ENCODE measurements at regions not wholly inside any gene's neighbourhood (a gene's known extent, or its start where the extent isn't known, plus 50 kb on each side); places are given as distances from the start of the nearest gene placed in this dataset.

DNA sequence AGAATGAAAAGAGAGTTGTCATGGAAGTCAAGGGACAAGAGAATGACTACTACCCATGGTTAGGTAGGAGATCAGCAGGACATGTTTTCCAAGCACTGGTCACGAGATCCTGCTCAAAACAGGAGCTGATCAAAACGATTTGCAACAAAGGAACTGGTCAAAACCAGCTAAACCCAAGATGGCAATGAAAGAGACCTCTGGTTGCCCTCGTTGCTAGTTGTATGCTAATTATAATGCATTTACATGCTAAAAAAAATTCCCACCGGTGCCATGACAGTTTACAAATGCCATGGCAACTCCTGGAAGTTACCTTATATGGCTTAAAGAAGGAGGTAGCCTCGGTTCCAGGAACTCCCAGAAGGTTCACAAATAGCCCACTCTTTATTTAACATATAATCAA is 95.0 kb upstream of the OTX2 start:
- Histone ChIP-seq H3K4me3 (ENCODE audit: low read length) (no peak overlapping the region), H4K20me1 (ENCODE audit: insufficient read depth, low read depth, low read length) (no peaks in the 10 kb centered on the region), H2AFZ (ENCODE audit: low read length) (no peak overlapping the region), H3K9me2 (replicated peaks; ENCODE audit: insufficient read depth, low read length) (no peaks in the 10 kb centered on the region), H3K4me1 (ENCODE audit: low read length) (no peaks in the 10 kb centered on the region), H3K9me3 (ENCODE audit: low read length) (no peaks in the 10 kb centered on the region), H3K36me3 (ENCODE audit: insufficient read depth, low read length) (no peaks in the 10 kb centered on the region), H3K9ac (ENCODE audit: low read length) (no peak overlapping the region), H3K79me2 (ENCODE audit: low read length) (no peaks in the 10 kb centered on the region), H3K27me3 (ENCODE audit: low read length) (no peaks in the 10 kb centered on the region), H3K27ac (ENCODE audit: low read length) (no peak overlapping the region), H3K4me2 (ENCODE audit: low read depth, low read length, poor library complexity, severe bottlenecking) (no peak overlapping the region)
- DNase-seq: no peak

DNA sequence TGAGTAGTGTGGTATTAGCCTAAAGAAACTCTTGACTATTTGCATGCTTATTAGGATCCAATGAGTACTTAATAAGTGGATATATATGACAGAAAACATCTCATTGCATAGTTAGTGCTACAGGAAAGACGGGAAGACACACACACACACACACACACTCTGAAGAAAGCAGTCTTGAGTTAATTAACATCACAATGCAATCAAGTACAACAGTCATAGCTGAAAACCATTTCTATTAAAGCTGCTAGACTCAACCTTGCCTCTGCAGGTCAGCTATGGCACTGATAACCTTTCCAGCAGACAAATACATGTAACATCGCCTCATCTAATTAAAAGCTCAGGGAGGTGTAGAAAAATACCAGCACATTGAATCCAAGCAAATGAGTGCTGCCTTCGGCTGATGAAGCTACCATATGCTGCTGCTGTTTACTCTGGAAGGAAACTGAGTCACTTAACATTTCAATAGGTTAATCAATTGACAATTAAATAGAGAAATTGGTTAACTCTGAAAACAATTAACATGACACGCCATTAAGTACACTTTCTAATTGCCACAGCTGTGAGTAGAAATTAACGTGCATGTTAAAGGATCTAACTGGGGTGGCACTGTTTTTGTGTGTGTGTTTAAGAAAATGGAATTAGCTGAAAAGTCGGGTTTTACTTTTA is 93.2 kb upstream of the OTX2 start:
- Histone ChIP-seq H2AFZ (ENCODE audit: low read length) (no peak overlapping the region), H3K9me3 (ENCODE audit: low read length) (no peaks in the 10 kb centered on the region), H3K79me2 (ENCODE audit: low read length) (no peaks in the 10 kb centered on the region), H3K4me2 (ENCODE audit: low read depth, low read length, poor library complexity, severe bottlenecking) (no peak overlapping the region), H3K9ac (ENCODE audit: low read length) (no peak overlapping the region), H3K27ac (ENCODE audit: low read length) (no peak overlapping the region), H3K9me2 (replicated peaks; ENCODE audit: insufficient read depth, low read length) (no peaks in the 10 kb centered on the region), H3K36me3 (ENCODE audit: insufficient read depth, low read length) (no peaks in the 10 kb centered on the region), H4K20me1 (ENCODE audit: insufficient read depth, low read depth, low read length) (no peaks in the 10 kb centered on the region), H3K4me3 (ENCODE audit: low read length) (no peak overlapping the region), H3K4me1 (ENCODE audit: low read length) (no peaks in the 10 kb centered on the region), H3K27me3 (ENCODE audit: low read length) (no peaks in the 10 kb centered on the region)
- no peak for DNase-seq

DNA sequence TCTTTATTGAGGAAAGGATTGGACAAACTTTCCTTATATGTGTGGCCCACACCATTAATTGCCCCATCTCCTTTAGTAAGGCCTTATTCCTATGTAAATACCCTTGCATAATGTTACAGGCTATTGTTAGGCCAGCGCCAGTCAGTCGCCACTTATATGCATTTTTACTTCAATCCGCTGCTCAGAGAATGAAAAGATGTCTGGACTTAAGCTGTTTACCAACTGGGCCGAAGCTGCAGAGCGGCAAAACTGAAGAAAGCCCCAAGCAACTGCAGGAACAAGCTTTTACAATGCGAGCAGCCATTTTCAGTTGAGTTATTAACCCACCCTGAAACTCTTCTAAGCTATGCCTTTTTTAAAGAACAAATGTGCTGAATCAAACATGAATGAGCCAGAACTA is 92.1 kb upstream of the OTX2 start:
- H3K9me3 ChIP-seq (ENCODE audit: low read length): no peaks in the 10 kb centered on the region
- H3K4me2 ChIP-seq (ENCODE audit: low read depth, low read length, poor library complexity, severe bottlenecking): no peak overlapping the region
- H3K27ac ChIP-seq (ENCODE audit: low read length): no peak overlapping the region
- DNase-seq: no peak
- no peaks in the 10 kb centered on the region for H3K4me1 ChIP-seq (ENCODE audit: low read length)
- no peak overlapping the region for H3K9ac ChIP-seq (ENCODE audit: low read length)
- no peaks in the 10 kb centered on the region for H3K79me2 ChIP-seq (ENCODE audit: low read length)
- no peaks in the 10 kb centered on the region for H3K27me3 ChIP-seq (ENCODE audit: low read length)
- no peaks in the 10 kb centered on the region for H3K9me2 ChIP-seq (replicated peaks; ENCODE audit: insufficient read depth, low read length)
- no peaks in the 10 kb centered on the region for H4K20me1 ChIP-seq (ENCODE audit: insufficient read depth, low read depth, low read length)
- H3K4me3 ChIP-seq (ENCODE audit: low read length): no peak overlapping the region
- H2AFZ ChIP-seq (ENCODE audit: low read length): no peak overlapping the region
- H3K36me3 ChIP-seq (ENCODE audit: insufficient read depth, low read length): no peaks in the 10 kb centered on the region

DNA sequence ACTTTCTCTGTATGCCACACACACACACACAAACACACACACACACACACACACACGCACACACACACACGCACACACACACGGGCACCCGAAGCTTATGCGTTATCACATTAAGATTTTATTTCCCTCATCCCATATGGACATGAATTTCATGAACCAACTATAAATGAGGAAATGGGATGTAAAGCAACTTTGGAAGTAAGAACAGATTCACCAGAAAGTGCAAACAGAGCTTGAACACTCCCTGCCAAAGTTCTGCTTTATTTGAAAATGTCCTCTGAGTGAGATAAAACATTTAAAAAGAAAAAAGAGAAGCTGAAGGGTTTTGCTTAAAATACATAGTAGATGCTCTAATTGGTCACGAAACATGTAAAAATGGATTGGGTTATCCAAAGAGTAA is 90.4 kb upstream of the OTX2 start:
- Histone ChIP-seq H3K27ac (ENCODE audit: low read length) (no peak overlapping the region), H3K79me2 (ENCODE audit: low read length) (no peaks in the 10 kb centered on the region), H3K27me3 (ENCODE audit: low read length) (no peaks in the 10 kb centered on the region), H3K36me3 (ENCODE audit: insufficient read depth, low read length) (no peaks in the 10 kb centered on the region), H4K20me1 (ENCODE audit: insufficient read depth, low read depth, low read length) (no peaks in the 10 kb centered on the region), H3K4me1 (ENCODE audit: low read length) (no peaks in the 10 kb centered on the region), H3K4me2 (ENCODE audit: low read depth, low read length, poor library complexity, severe bottlenecking) (no peak overlapping the region), H3K9ac (ENCODE audit: low read length) (no peak overlapping the region), H3K4me3 (ENCODE audit: low read length) (no peak overlapping the region), H3K9me2 (replicated peaks; ENCODE audit: insufficient read depth, low read length) (no peaks in the 10 kb centered on the region), H3K9me3 (ENCODE audit: low read length) (no peaks in the 10 kb centered on the region), H2AFZ (ENCODE audit: low read length) (no peak overlapping the region)
- no peak for DNase-seq

DNA sequence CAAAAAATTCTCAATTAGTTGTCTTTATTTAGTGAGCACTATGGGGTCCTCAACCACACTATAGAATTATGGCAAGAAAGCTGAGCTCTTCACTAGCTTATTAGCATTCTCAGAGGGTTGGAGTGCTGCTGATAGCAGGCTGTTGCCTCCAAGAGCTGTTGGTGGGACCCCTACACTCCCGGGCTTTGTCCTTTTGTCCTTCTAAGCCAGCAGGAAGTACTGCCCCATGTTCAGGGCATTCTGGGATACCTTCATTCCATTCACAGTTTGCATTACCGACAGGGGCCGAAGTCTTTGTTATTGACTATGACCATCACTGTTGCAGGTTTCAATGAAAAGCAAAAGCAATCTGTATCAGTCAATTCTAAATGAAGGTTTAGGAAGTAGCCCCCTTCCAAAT is 89.5 kb upstream of the OTX2 start:
- H3K4me1 ChIP-seq (ENCODE audit: low read length): no peaks in the 10 kb centered on the region
- no peaks in the 10 kb centered on the region for H3K36me3 ChIP-seq (ENCODE audit: insufficient read depth, low read length)
- DNase-seq: no peak
- H4K20me1 ChIP-seq (ENCODE audit: insufficient read depth, low read depth, low read length): no peaks in the 10 kb centered on the region
- H3K4me3 ChIP-seq (ENCODE audit: low read length): no peak overlapping the region
- H3K9me3 ChIP-seq (ENCODE audit: low read length): no peaks in the 10 kb centered on the region
- H3K9me2 ChIP-seq (replicated peaks; ENCODE audit: insufficient read depth, low read length): no peaks in the 10 kb centered on the region
- H3K27ac ChIP-seq (ENCODE audit: low read length): no peak overlapping the region
- no peak overlapping the region for H3K9ac ChIP-seq (ENCODE audit: low read length)
- H3K27me3 ChIP-seq (ENCODE audit: low read length): no peaks in the 10 kb centered on the region
- H3K4me2 ChIP-seq (ENCODE audit: low read depth, low read length, poor library complexity, severe bottlenecking): no peak overlapping the region
- H3K79me2 ChIP-seq (ENCODE audit: low read length): no peaks in the 10 kb centered on the region
- H2AFZ ChIP-seq (ENCODE audit: low read length): no peak overlapping the region

DNA sequence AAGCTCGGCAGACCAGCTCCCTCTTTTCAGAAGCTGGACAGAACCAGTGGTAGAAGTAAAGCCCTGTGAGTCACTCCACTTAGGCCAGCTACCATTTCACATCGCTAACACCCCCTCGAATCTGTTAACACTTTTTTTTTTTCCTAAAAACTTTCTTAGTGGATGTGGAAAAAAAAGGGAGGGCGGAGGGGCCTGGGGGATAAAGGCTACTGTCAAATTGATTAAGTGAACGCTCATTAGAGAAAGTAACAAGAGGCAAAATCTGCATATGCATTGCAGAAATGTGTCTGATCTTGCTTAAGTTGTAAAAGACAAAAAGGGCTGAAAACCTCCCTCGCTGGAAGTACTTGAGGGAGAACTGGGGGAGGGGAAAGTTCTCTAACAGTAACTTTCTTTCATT is 86.6 kb upstream of the OTX2 start:
- H3K4me2 ChIP-seq (ENCODE audit: low read depth, low read length, poor library complexity, severe bottlenecking): no peak overlapping the region
- no peak overlapping the region for H3K27ac ChIP-seq (ENCODE audit: low read length)
- no peaks in the 10 kb centered on the region for H4K20me1 ChIP-seq (ENCODE audit: insufficient read depth, low read depth, low read length)
- H3K79me2 ChIP-seq (ENCODE audit: low read length): no peaks in the 10 kb centered on the region
- H3K4me3 ChIP-seq (ENCODE audit: low read length): no peak overlapping the region
- no peaks in the 10 kb centered on the region for H3K9me2 ChIP-seq (replicated peaks; ENCODE audit: insufficient read depth, low read length)
- H3K4me1 ChIP-seq (ENCODE audit: low read length): no peaks in the 10 kb centered on the region
- H3K9me3 ChIP-seq (ENCODE audit: low read length): no peaks in the 10 kb centered on the region
- H3K36me3 ChIP-seq (ENCODE audit: insufficient read depth, low read length): no peaks in the 10 kb centered on the region
- no peaks in the 10 kb centered on the region for H3K27me3 ChIP-seq (ENCODE audit: low read length)
- H2AFZ ChIP-seq (ENCODE audit: low read length): no peak overlapping the region
- no peak for DNase-seq
- H3K9ac ChIP-seq (ENCODE audit: low read length): no peak overlapping the region

DNA sequence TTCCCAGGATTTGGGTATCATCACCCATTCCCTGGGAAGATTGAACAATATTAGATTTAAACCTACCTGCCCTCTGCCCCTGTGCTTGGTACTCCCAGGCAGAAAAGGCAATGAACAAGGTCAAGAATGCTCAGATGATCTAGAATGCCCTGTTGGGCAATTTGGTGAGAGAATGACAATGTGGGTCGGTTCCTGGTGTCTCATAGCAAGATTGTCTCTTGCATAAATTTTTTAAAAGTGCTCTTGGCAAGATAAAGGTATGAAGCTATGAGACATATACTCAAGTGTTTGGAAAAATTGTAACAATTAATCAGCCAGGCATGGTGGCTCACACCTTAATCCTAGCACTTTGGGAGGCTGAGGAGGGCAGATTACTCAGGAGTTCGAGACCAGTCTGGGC is 86.0 kb upstream of the OTX2 start:
- Histone ChIP-seq H3K27ac (ENCODE audit: low read length) (no peak overlapping the region), H3K27me3 (ENCODE audit: low read length) (no peaks in the 10 kb centered on the region)

DNA sequence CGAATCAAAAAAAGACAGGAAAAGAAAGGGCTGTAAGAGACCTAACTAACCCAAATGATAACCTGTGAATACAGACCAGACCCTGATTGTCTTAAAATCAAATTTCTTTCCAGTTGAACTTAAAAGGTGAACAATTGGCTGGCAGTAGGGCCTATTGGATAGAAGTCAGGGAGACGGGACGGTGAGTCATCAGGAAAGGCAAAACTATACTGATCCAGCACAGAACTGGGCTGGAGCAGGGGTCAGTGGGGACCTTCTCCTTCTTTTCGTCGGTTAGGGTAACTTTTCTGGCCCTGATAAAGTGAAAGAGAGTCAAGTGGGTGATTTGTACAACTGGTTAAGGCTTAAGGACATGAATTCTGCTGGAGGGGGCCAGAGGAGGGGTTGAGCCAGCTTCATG is 84.9 kb upstream of the OTX2 start:
- H3K4me3 ChIP-seq (ENCODE audit: low read length): no peak overlapping the region
- no peaks in the 10 kb centered on the region for H3K4me1 ChIP-seq (ENCODE audit: low read length)
- H3K4me2 ChIP-seq (ENCODE audit: low read depth, low read length, poor library complexity, severe bottlenecking): no peak overlapping the region
- no peak for DNase-seq
- no peaks in the 10 kb centered on the region for H3K27me3 ChIP-seq (ENCODE audit: low read length)
- no peaks in the 10 kb centered on the region for H4K20me1 ChIP-seq (ENCODE audit: insufficient read depth, low read depth, low read length)
- H3K9me3 ChIP-seq (ENCODE audit: low read length): no peaks in the 10 kb centered on the region
- no peak overlapping the region for H2AFZ ChIP-seq (ENCODE audit: low read length)
- H3K27ac ChIP-seq (ENCODE audit: low read length): no peak overlapping the region
- no peaks in the 10 kb centered on the region for H3K36me3 ChIP-seq (ENCODE audit: insufficient read depth, low read length)
- H3K9me2 ChIP-seq (replicated peaks; ENCODE audit: insufficient read depth, low read length): no peaks in the 10 kb centered on the region
- H3K9ac ChIP-seq (ENCODE audit: low read length): no peak overlapping the region
- no peaks in the 10 kb centered on the region for H3K79me2 ChIP-seq (ENCODE audit: low read length)

More for the DNA sequence above, 86.0 kb upstream of the OTX2 start:
- DNase-seq: no peak
- Histone ChIP-seq H3K9me3 (ENCODE audit: low read length) (no peaks in the 10 kb centered on the region), H3K4me3 (ENCODE audit: low read length) (no peak overlapping the region), H3K4me2 (ENCODE audit: low read depth, low read length, poor library complexity, severe bottlenecking) (no peak overlapping the region), H3K36me3 (ENCODE audit: insufficient read depth, low read length) (no peaks in the 10 kb centered on the region), H3K9me2 (replicated peaks; ENCODE audit: insufficient read depth, low read length) (no peaks in the 10 kb centered on the region), H4K20me1 (ENCODE audit: insufficient read depth, low read depth, low read length) (no peaks in the 10 kb centered on the region), H3K4me1 (ENCODE audit: low read length) (no peaks in the 10 kb centered on the region), H3K79me2 (ENCODE audit: low read length) (no peaks in the 10 kb centered on the region), H2AFZ (ENCODE audit: low read length) (no peak overlapping the region), H3K9ac (ENCODE audit: low read length) (no peak overlapping the region)

DNA sequence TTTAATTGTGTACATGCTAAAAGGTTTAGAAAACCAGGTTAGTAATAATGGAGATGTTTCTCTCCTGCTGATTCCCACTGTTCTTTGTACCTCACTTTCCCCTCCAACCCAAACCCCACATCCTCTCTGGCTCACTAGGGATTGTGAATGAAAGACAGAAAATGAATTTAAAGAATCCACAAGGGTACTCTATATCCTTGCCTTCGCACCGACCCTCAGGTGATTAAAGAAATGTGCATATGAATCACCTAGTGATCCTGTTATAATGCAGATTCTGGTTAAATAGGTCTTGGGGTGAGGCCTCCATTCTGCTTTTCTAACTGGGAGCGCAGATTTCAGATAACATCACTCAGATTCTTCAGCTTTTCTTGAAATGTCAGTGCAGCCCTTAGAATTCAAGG is 84.3 kb upstream of the OTX2 start:
- no peaks in the 10 kb centered on the region for H3K9me3 ChIP-seq (ENCODE audit: low read length)

More for the DNA sequence above, 84.3 kb upstream of the OTX2 start:
- Histone ChIP-seq H3K4me3 (ENCODE audit: low read length) (no peak overlapping the region), H3K27me3 (ENCODE audit: low read length) (no peaks in the 10 kb centered on the region), H3K36me3 (ENCODE audit: insufficient read depth, low read length) (no peaks in the 10 kb centered on the region), H3K9ac (ENCODE audit: low read length) (no peak overlapping the region), H3K27ac (ENCODE audit: low read length) (no peak overlapping the region), H3K4me1 (ENCODE audit: low read length) (no peaks in the 10 kb centered on the region), H4K20me1 (ENCODE audit: insufficient read depth, low read depth, low read length) (no peaks in the 10 kb centered on the region), H3K9me2 (replicated peaks; ENCODE audit: insufficient read depth, low read length) (no peaks in the 10 kb centered on the region), H2AFZ (ENCODE audit: low read length) (no peak overlapping the region), H3K79me2 (ENCODE audit: low read length) (no peaks in the 10 kb centered on the region), H3K4me2 (ENCODE audit: low read depth, low read length, poor library complexity, severe bottlenecking) (no peak overlapping the region)
- no peak for DNase-seq

All from Karpas-422 (cell line).